ENCODE measurements at regions not wholly inside any gene's neighbourhood (a gene's known extent, or its start where the extent isn't known, plus 50 kb on each side); places are given as distances from the start of the nearest gene placed in this dataset.

- no peaks in the 10 kb centered on the region for H3K4me1 Mint-ChIP-seq (ENCODE audit: unreplicated experiment)
- H3K4me3 Mint-ChIP-seq = no peak overlapping the region
- no peak for DNase-seq (ENCODE audit: extremely low spot score, unreplicated experiment)
- no peaks in the 10 kb centered on the region for H3K9me3 Mint-ChIP-seq
- no peaks in the 10 kb centered on the region for H3K36me3 Mint-ChIP-seq
- no peak overlapping the region for H3K27ac Mint-ChIP-seq
- no peak for TF ChIP-seq CTCF (conservative IDR thresholded peaks at IDR 0.05)
- H3K27me3 Mint-ChIP-seq = no peaks in the 10 kb centered on the region
Measured at GRCh38 chr9:71383308-71383940, 262.0 kb upstream of the TRPM3 start.

- no peak overlapping the region for H3K4me3 Mint-ChIP-seq
- DNase-seq (ENCODE audit: extremely low spot score, unreplicated experiment) = no peak
- H3K27me3 Mint-ChIP-seq = no peaks in the 10 kb centered on the region
- no peak for TF ChIP-seq CTCF (conservative IDR thresholded peaks at IDR 0.05)
- no peak overlapping the region for H3K27ac Mint-ChIP-seq
- H3K4me1 Mint-ChIP-seq (ENCODE audit: unreplicated experiment) = no peaks in the 10 kb centered on the region
- H3K36me3 Mint-ChIP-seq = no peaks in the 10 kb centered on the region
- H3K9me3 Mint-ChIP-seq = no peaks in the 10 kb centered on the region
Measured at GRCh38 chr9:71368157-71368556, 246.7 kb upstream of the TRPM3 start.

GRCh38 chr9:71364186-71364955 is 242.9 kb upstream of the TRPM3 start:
- no peaks in the 10 kb centered on the region for H3K27me3 Mint-ChIP-seq
- no peak for DNase-seq (ENCODE audit: extremely low spot score, unreplicated experiment)
- H3K4me1 Mint-ChIP-seq (ENCODE audit: unreplicated experiment) = no peaks in the 10 kb centered on the region
- no peaks in the 10 kb centered on the region for H3K9me3 Mint-ChIP-seq
- no peak for TF ChIP-seq CTCF (conservative IDR thresholded peaks at IDR 0.05)
- H3K36me3 Mint-ChIP-seq = no peaks in the 10 kb centered on the region
- no peak overlapping the region for H3K4me3 Mint-ChIP-seq
- no peak overlapping the region for H3K27ac Mint-ChIP-seq

- no peak overlapping the region for H3K4me3 Mint-ChIP-seq
- H3K36me3 Mint-ChIP-seq = no peaks in the 10 kb centered on the region
- H3K27me3 Mint-ChIP-seq = no peaks in the 10 kb centered on the region
- H3K9me3 Mint-ChIP-seq = no peaks in the 10 kb centered on the region
- no peak for DNase-seq (ENCODE audit: extremely low spot score, unreplicated experiment)
- H3K4me1 Mint-ChIP-seq (ENCODE audit: unreplicated experiment) = no peaks in the 10 kb centered on the region
- no peak overlapping the region for H3K27ac Mint-ChIP-seq
- TF ChIP-seq CTCF (conservative IDR thresholded peaks at IDR 0.05) = no peak
Measured at GRCh38 chr9:71363286-71363961, 242.0 kb upstream of the TRPM3 start.

- Mint-ChIP-seq H3K27me3 (no peaks in the 10 kb centered on the region), H3K27ac (no peak overlapping the region), H3K36me3 (no peaks in the 10 kb centered on the region), H3K9me3 (no peaks in the 10 kb centered on the region), H3K4me1 (ENCODE audit: unreplicated experiment) (no peaks in the 10 kb centered on the region), H3K4me3 (no peak overlapping the region)
- no peak for DNase-seq (ENCODE audit: extremely low spot score, unreplicated experiment)
- TF ChIP-seq CTCF (conservative IDR thresholded peaks at IDR 0.05) = no peak
Measured at GRCh38 chr9:71361357-71361756, 239.9 kb upstream of the TRPM3 start.

All from type B pancreatic cell (in vitro differentiated cells).